GM23338 (cell line): ENCODE measurements at regions not wholly inside any gene's neighbourhood (a gene's known extent, or its start where the extent isn't known, plus 50 kb on each side); places are given as distances from the start of the nearest gene placed in this dataset.

Experiments used
- ATAC-seq: fragments of 200-7000 bp; cut with Tn5 transposase; 3 replicates; pipeline ENCODE4 v1.9.1; 2020
- DNase-seq: peaks from one replicate; pipeline ENCODE4 v3.0.0-alpha.2; 2015; ENCODE audit warnings: low spot score
- H2AFZ ChIP-seq: fragments of 200-600 bp; sonication (generic); 2 replicates; pipeline ENCODE4 v1.8.0; 2016; ENCODE audit warnings: antibody characterized with exemption, mild to moderate bottlenecking, moderate library complexity
- H3F3A ChIP-seq: fragments of 200-600 bp; sonication (generic); replicated peaks from 2 replicates; pipeline ENCODE4 v1.8.0; 2017; ENCODE audit warnings: antibody characterized with exemption, mixed run types, low read depth
- H3K27ac ChIP-seq: fragments of 200-600 bp; sonication (generic); 2 replicates; pipeline ENCODE4 v1.6.1; 2016; ENCODE audit warnings: low read depth
- H3K27me3 ChIP-seq: fragments of 200-600 bp; sonication (generic); 2 replicates; pipeline ENCODE4 v1.8.0; 2016; ENCODE audit warnings: mild to moderate bottlenecking, mixed run types, moderate library complexity; ENCODE audit not compliant: insufficient read depth
- H3K36me3 ChIP-seq: fragments of 200-600 bp; sonication (generic); 2 replicates; pipeline ENCODE4 v1.8.0; 2016; ENCODE audit warnings: mild to moderate bottlenecking; ENCODE audit not compliant: insufficient read depth
- H3K4me1 ChIP-seq: fragments of 200-600 bp; sonication (generic); 2 replicates; pipeline ENCODE4 v1.8.0; 2016; ENCODE audit warnings: mild to moderate bottlenecking, moderate library complexity; ENCODE audit not compliant: insufficient read depth
- H3K4me2 ChIP-seq: fragments of 200-600 bp; sonication (generic); 2 replicates; pipeline ENCODE4 v1.7.1; 2017; ENCODE audit warnings: mixed run types
- H3K4me3 ChIP-seq: fragments of 200-600 bp; sonication (generic); 2 replicates; pipeline ENCODE4 v1.6.1; 2016; ENCODE audit warnings: mixed run types
- H3K79me2 ChIP-seq: fragments of 200-600 bp; sonication (generic); replicated peaks from 2 replicates; pipeline ENCODE4 v1.8.0; 2017; ENCODE audit warnings: mild to moderate bottlenecking; ENCODE audit not compliant: insufficient read depth
- H3K9me2 ChIP-seq: fragments of 200-600 bp; sonication (generic); 2 replicates; pipeline ENCODE4 v1.8.0; 2017; ENCODE audit not compliant: insufficient read depth
- H4K20me1 ChIP-seq: fragments of 200-600 bp; sonication (generic); replicated peaks from 2 replicates; pipeline ENCODE4 v1.8.0; 2017; ENCODE audit warnings: mild to moderate bottlenecking; ENCODE audit not compliant: insufficient read depth
- H3K27ac Mint-ChIP-seq: 2 replicates; pipeline ENCODE4 v1.8.0; 2020; ENCODE audit warnings: inconsistent platforms, mild to moderate bottlenecking, moderate library complexity, mixed read lengths
- H3K27me3 Mint-ChIP-seq: 3 replicates; pipeline ENCODE4 v1.8.0; 2022; ENCODE audit warnings: low read depth, mild to moderate bottlenecking, moderate library complexity, mixed read lengths, inconsistent platforms; ENCODE audit not compliant: insufficient read depth, poor library complexity
- H3K36me3 Mint-ChIP-seq: 3 replicates; pipeline ENCODE4 v1.8.0; 2021; ENCODE audit warnings: low read depth, mild to moderate bottlenecking, inconsistent platforms, moderate library complexity, mixed read lengths
- H3K4me1 Mint-ChIP-seq: 3 replicates; pipeline ENCODE4 v1.8.0; 2020; ENCODE audit warnings: mild to moderate bottlenecking, inconsistent platforms, mixed read lengths
- H3K4me3 Mint-ChIP-seq: 3 replicates; pipeline ENCODE4 v1.8.0; 2021; ENCODE audit warnings: moderate library complexity, mild to moderate bottlenecking, inconsistent platforms, mixed read lengths
- H3K9me3 Mint-ChIP-seq: 3 replicates; pipeline ENCODE4 v1.8.0; 2020; ENCODE audit warnings: moderate library complexity, mild to moderate bottlenecking, inconsistent platforms, mixed read lengths
- CREB1 ChIP-seq: fragments of 250-450 bp; sonication (Bioruptor Pico); IDR thresholded peaks from 2 replicates; pipeline ENCODE4 v1.5.0; 2020; ENCODE audit warnings: low read depth, mild to moderate bottlenecking, moderate library complexity
- CTCF ChIP-seq, 2 experiments: fragments of 200-600 bp in 1 of 2; sonication (generic) in 1 of 2; conservative IDR thresholded peaks; 2 replicates each; pipeline versions ENCODE4 v1.5.1 to v1.6.1; 2016 to 2017; ENCODE audit warnings: antibody characterized with exemption in 2 of 2, low read depth in 2 of 2, mild to moderate bottlenecking in 2 of 2, moderate library complexity in 1 of 2
- ETS1 ChIP-seq: IDR thresholded peaks from 2 replicates; pipeline ENCODE4 v1.6.1; 2016; ENCODE audit warnings: antibody characterized with exemption
- EZH2phosphoT487 ChIP-seq: fragments of 200-600 bp; sonication (generic); IDR thresholded peaks from one replicate; pipeline ENCODE4 v1.8.1; 2018; ENCODE audit warnings: antibody characterized with exemption; ENCODE audit not compliant: unreplicated experiment
- JUNB ChIP-seq: IDR thresholded peaks from one replicate; pipeline ENCODE4 v1.6.1; 2016; ENCODE audit warnings: antibody characterized with exemption; ENCODE audit not compliant: unreplicated experiment
- POLR2AphosphoS5 ChIP-seq: IDR thresholded peaks from 2 replicates; pipeline ENCODE4 v1.6.1; 2016; ENCODE audit warnings: antibody characterized with exemption, low read depth
- REST ChIP-seq: IDR thresholded peaks from one replicate; pipeline ENCODE4 v1.6.1; 2018; ENCODE audit warnings: antibody characterized with exemption; ENCODE audit not compliant: unreplicated experiment
- ZNF114 ChIP-seq: fragments of 250-450 bp; sonication (Bioruptor Pico); IDR thresholded peaks from 2 replicates; pipeline ENCODE4 v1.5.0; 2020; ENCODE audit warnings: mild to moderate bottlenecking, moderate library complexity
- ZNF331 ChIP-seq: fragments of 250-450 bp; sonication (Bioruptor Pico); IDR thresholded peaks from 2 replicates; pipeline ENCODE4 v1.5.0; 2020; ENCODE audit warnings: low read depth, mild to moderate bottlenecking, moderate library complexity

- Histone ChIP-seq H2AFZ (no peak overlapping the region), H3K36me3 (no peaks in the 10 kb centered on the region), H3K27me3 (no peaks in the 10 kb centered on the region), H3K27ac (no peak overlapping the region), H4K20me1 (no peaks in the 10 kb centered on the region), H3K79me2 (no peaks in the 10 kb centered on the region), H3F3A (no peaks in the 10 kb centered on the region), H3K4me2 (no peak overlapping the region), H3K4me1 (no peaks in the 10 kb centered on the region), H3K4me3 (no peak overlapping the region), H3K9me2 (no peaks in the 10 kb centered on the region)
- Mint-ChIP-seq H3K27ac (no peak overlapping the region), H3K9me3 (no peaks in the 10 kb centered on the region), H3K4me1 (no peaks in the 10 kb centered on the region), H3K4me3 (no peak overlapping the region), H3K27me3 (peaks cover 1% of the 10 kb centered on the region), H3K36me3 (no peaks in the 10 kb centered on the region)
- no peak for TF ChIP-seq ZNF114 (CRISPR knock-in tag)
- ATAC-seq = no peak
- DNase-seq = no peak
These were observed 148.5 kb downstream of the PTPN20 start for GRCh38 chr10:47059606-47060311.

GRCh38 chr10:47060356-47060755, 149.1 kb downstream of the PTPN20 start:
- Mint-ChIP-seq H3K27ac (no peak overlapping the region), H3K27me3 (peaks cover 1% of the 10 kb centered on the region), H3K36me3 (no peaks in the 10 kb centered on the region), H3K4me1 (no peaks in the 10 kb centered on the region), H3K4me3 (no peak overlapping the region), H3K9me3 (no peaks in the 10 kb centered on the region)
- Histone ChIP-seq H4K20me1 (no peaks in the 10 kb centered on the region), H3K9me2 (no peaks in the 10 kb centered on the region), H3K27me3 (no peaks in the 10 kb centered on the region), H3K36me3 (no peaks in the 10 kb centered on the region), H3K79me2 (no peaks in the 10 kb centered on the region), H3K27ac (no peak overlapping the region), H2AFZ (no peak overlapping the region), H3K4me3 (no peak overlapping the region), H3K4me2 (no peak overlapping the region), H3K4me1 (no peaks in the 10 kb centered on the region), H3F3A (no peaks in the 10 kb centered on the region)
- TF ChIP-seq ETS1 (no peak), JUNB (no peak), POLR2AphosphoS5 (no peak), CTCF (conservative IDR thresholded peaks at IDR 0.05; ENCODE audit: low read depth in 2 of 2) (no peak), EZH2phosphoT487 (no peak), CREB1 (no peak)
- ATAC-seq (no peak), DNase-seq (no peak)

- Histone ChIP-seq H3K27me3 (no peaks in the 10 kb centered on the region), H3K9me2 (no peaks in the 10 kb centered on the region), H2AFZ (no peak overlapping the region), H3K4me3 (no peak overlapping the region), H3K4me2 (no peak overlapping the region), H3K27ac (no peak overlapping the region), H3K36me3 (no peaks in the 10 kb centered on the region), H3K79me2 (no peaks in the 10 kb centered on the region), H3F3A (no peaks in the 10 kb centered on the region), H4K20me1 (no peaks in the 10 kb centered on the region), H3K4me1 (no peaks in the 10 kb centered on the region)
- no peak overlapping the region for H3K4me3 Mint-ChIP-seq
- H3K36me3 Mint-ChIP-seq = no peaks in the 10 kb centered on the region
- H3K27me3 Mint-ChIP-seq = no peaks in the 10 kb centered on the region
- H3K27ac Mint-ChIP-seq = no peak overlapping the region
- no peaks in the 10 kb centered on the region for H3K9me3 Mint-ChIP-seq
- no peak for DNase-seq
- no peaks in the 10 kb centered on the region for H3K4me1 Mint-ChIP-seq
- no peak for ATAC-seq
- TF ChIP-seq JUNB (no peak), ZNF331 (CRISPR knock-in tag) (no peak), CTCF (conservative IDR thresholded peaks at IDR 0.05; ENCODE audit: low read depth in 2 of 2) (no peak), CREB1 (no peak), REST (no peak), EZH2phosphoT487 (no peak), ZNF114 (CRISPR knock-in tag) (no peak), POLR2AphosphoS5 (no peak)
These were observed 149.8 kb downstream of the PTPN20 start for GRCh38 chr10:47060993-47061500.
